H1 (cell line): ENCODE measurements at regions not wholly inside any gene's neighbourhood (a gene's known extent, or its start where the extent isn't known, plus 50 kb on each side); places are given as distances from the start of the nearest gene placed in this dataset.

Source experiments
- CTCF ChIA-PET: fragments of 300-600 bp; sonication (Branson Sonifier 250); formaldehyde crosslinking; loops from one replicate; lab custom pipeline; 2021; ENCODE audit not compliant: partially characterized antibody; lab: Charles Lee
- POLR2A ChIA-PET: fragments of 300-600 bp; sonication (Branson Sonifier 250); formaldehyde crosslinking; loops from one replicate; lab custom pipeline; 2021; ENCODE audit warnings: inconsistent platforms; ENCODE audit not compliant: partially characterized antibody; lab: Charles Lee
- DNase-seq, 2 experiments: peaks; one replicate each; pipeline versions ENCODE4 v3.0.0 to v3.0.0-alpha.2; 2010 to 2022; ENCODE audit warnings: low spot score in 2 of 2, low read depth in 1 of 2, mixed read lengths in 1 of 2
- FAIRE-seq: peaks from 2 replicates; lab custom pipeline; 2011; peaks lifted over from hg19 to GRCh38; lab: Jason Lieb, UNC
- H2AFZ ChIP-seq: 2 replicates; pipeline ENCODE4 v1.8.1; 2012; ENCODE audit warnings: low read length, inconsistent platforms
- H2AK5ac ChIP-seq: 2 replicates; pipeline ENCODE4 v1.6.1; 2013; ENCODE audit warnings: low read depth, low read length
- H2BK120ac ChIP-seq: replicated peaks from 2 replicates; pipeline ENCODE3; 2013; ENCODE audit warnings: low read depth, low read length, inconsistent platforms
- H2BK12ac ChIP-seq: 2 replicates; pipeline ENCODE4 v1.6.1; 2013; ENCODE audit warnings: low read depth, low read length
- H2BK15ac ChIP-seq: 2 replicates; pipeline ENCODE4 v1.6.1; 2013; ENCODE audit warnings: low read length
- H2BK20ac ChIP-seq: 2 replicates; pipeline ENCODE4 v1.6.1; 2013; ENCODE audit warnings: low read length
- H2BK5ac ChIP-seq: 2 replicates; pipeline ENCODE4 v1.6.1; 2013; ENCODE audit warnings: low read depth, low read length
- H3K14ac ChIP-seq: 2 replicates; pipeline ENCODE4 v1.6.1; 2013; ENCODE audit warnings: inconsistent platforms; ENCODE audit not compliant: insufficient read length
- H3K18ac ChIP-seq: 2 replicates; pipeline ENCODE4 v1.6.1; 2013; ENCODE audit warnings: low read length; ENCODE audit errors: extremely low read depth
- H3K23ac ChIP-seq: 2 replicates; pipeline ENCODE4 v1.6.1; 2013; ENCODE audit warnings: inconsistent platforms; ENCODE audit not compliant: insufficient read length
- H3K23me2 ChIP-seq: 2 replicates; pipeline ENCODE4 v1.6.1; 2013; ENCODE audit warnings: low read depth, low read length
- H3K27ac ChIP-seq: 2 replicates; pipeline ENCODE4 v1.6.1; 2011; ENCODE audit warnings: low read depth, low read length, inconsistent platforms
- H3K27me3 ChIP-seq, 4 experiments: replicated peaks in 1 of 4; 1 replicate in 1 of 4; 2 replicates in 3 of 4; pipeline versions ENCODE4 v1.6.1 to v1.8.1; 2011 to 2013; ENCODE audit warnings: low read length in 3 of 4, mild to moderate bottlenecking in 3 of 4, inconsistent platforms in 2 of 4, mixed read lengths in 2 of 4, moderate library complexity in 1 of 4; ENCODE audit not compliant: control insufficient read depth in 3 of 4, insufficient read depth in 3 of 4; ENCODE audit errors: extremely low read depth in 1 of 4
- H3K36me3 ChIP-seq, 4 experiments: 2 replicates each; pipeline versions ENCODE4 v1.6.1 to v1.8.1; 2011 to 2013; ENCODE audit warnings: mild to moderate bottlenecking in 4 of 4, low read length in 3 of 4, moderate library complexity in 2 of 4, control low read depth in 1 of 4, inconsistent platforms in 1 of 4; ENCODE audit not compliant: insufficient read depth in 4 of 4, control insufficient read depth in 2 of 4
- H3K4ac ChIP-seq: replicated peaks from 2 replicates; pipeline ENCODE3; 2013; ENCODE audit warnings: low read length, low read depth, mixed read lengths, inconsistent platforms; ENCODE audit not compliant: insufficient read length
- H3K4me1 ChIP-seq, 4 experiments: replicated peaks in 1 of 4; 1 replicate in 1 of 4; 2 replicates in 3 of 4; pipeline versions ENCODE4 v1.6.1 to v1.8.1; 2011 to 2013; ENCODE audit warnings: low read length in 3 of 4, inconsistent platforms in 2 of 4, mixed read lengths in 1 of 4; ENCODE audit not compliant: insufficient read depth in 4 of 4, control insufficient read depth in 3 of 4
- H3K4me2 ChIP-seq, 2 experiments: 2 replicates each; pipeline versions ENCODE4 v1.6.1 to v1.8.1; 2011 to 2013; ENCODE audit warnings: low read depth in 2 of 2, low read length in 2 of 2, control low read depth in 1 of 2, inconsistent platforms in 1 of 2, mild to moderate bottlenecking in 1 of 2; ENCODE audit not compliant: insufficient read depth in 1 of 2
- H3K4me3 ChIP-seq, 4 experiments: fragments of 200-600, 300-600 bp in 1 of 4; sonication (generic), shearing (Covaris generic), sonication (Bioruptor Twin) in 1 of 4; 2 replicates each; pipeline versions ENCODE4 v1.5.1 to v1.8.1; 2011 to 2016; ENCODE audit warnings: low read length in 4 of 4, low read depth in 3 of 4, control low read depth in 2 of 4, inconsistent platforms in 2 of 4, mild to moderate bottlenecking in 2 of 4, mixed read lengths in 1 of 4, moderate library complexity in 1 of 4; ENCODE audit not compliant: insufficient read depth in 2 of 4; ENCODE audit errors: extremely low read depth in 1 of 4
- H3K56ac ChIP-seq: replicated peaks from 2 replicates; pipeline ENCODE3; 2013; ENCODE audit warnings: low read depth, mild to moderate bottlenecking, mixed read lengths, low read length, inconsistent platforms; ENCODE audit not compliant: insufficient read length
- H3K79me1 ChIP-seq: 2 replicates; pipeline ENCODE4 v1.6.1; 2013; ENCODE audit warnings: low read depth, low read length, control low read depth
- H3K79me2 ChIP-seq, 2 experiments: 2 replicates each; pipeline versions ENCODE4 v1.6.1 to v1.8.1; 2012 to 2013; ENCODE audit warnings: low read length in 2 of 2, mild to moderate bottlenecking in 2 of 2, inconsistent platforms in 1 of 2; ENCODE audit not compliant: insufficient read depth in 2 of 2, control insufficient read depth in 1 of 2
- H3K9ac ChIP-seq, 4 experiments: replicated peaks in 1 of 4; 1 replicate in 1 of 4; 2 replicates in 3 of 4; pipeline versions ENCODE4 v1.6.1 to v1.8.1; 2011 to 2013; ENCODE audit warnings: low read depth in 3 of 4, low read length in 3 of 4, control low read depth in 2 of 4, mild to moderate bottlenecking in 2 of 4, moderate library complexity in 2 of 4, inconsistent platforms in 1 of 4; ENCODE audit errors: extremely low read depth in 1 of 4
- H3K9me3 ChIP-seq, 2 experiments: 2 replicates each; pipeline versions ENCODE4 v1.6.1 to v1.8.1; 2012 to 2013; ENCODE audit warnings: mild to moderate bottlenecking in 2 of 2, moderate library complexity in 2 of 2, control low read depth in 1 of 2, inconsistent platforms in 1 of 2, low read depth in 1 of 2, low read length in 1 of 2, mixed read lengths in 1 of 2; ENCODE audit not compliant: insufficient read depth in 2 of 2
- H4K20me1 ChIP-seq, 2 experiments: replicated peaks in 1 of 2; 2 replicates each; pipeline versions ENCODE3 to v1.8.1; 2011 to 2013; ENCODE audit warnings: inconsistent platforms in 2 of 2, low read length in 2 of 2, mild to moderate bottlenecking in 1 of 2; ENCODE audit not compliant: insufficient read depth in 2 of 2, control insufficient read depth in 1 of 2
- H4K5ac ChIP-seq: 2 replicates; pipeline ENCODE4 v1.6.1; 2013; ENCODE audit warnings: low read length, low read depth, mixed read lengths, inconsistent platforms; ENCODE audit not compliant: insufficient read length
- H4K8ac ChIP-seq: 2 replicates; pipeline ENCODE4 v1.8.0; 2013; ENCODE audit warnings: mild to moderate bottlenecking, moderate library complexity, low read length, inconsistent platforms; ENCODE audit not compliant: insufficient read depth; ENCODE audit errors: extremely low read depth
- H4K91ac ChIP-seq: replicated peaks from 2 replicates; pipeline ENCODE3; 2013; ENCODE audit warnings: low read length, mixed read lengths, inconsistent platforms; ENCODE audit not compliant: insufficient read length
- ATF2 ChIP-seq: IDR thresholded peaks from 2 replicates; pipeline ENCODE4 v1.6.1; 2012; ENCODE audit warnings: low read length, inconsistent platforms
- BRCA1 ChIP-seq: IDR thresholded peaks from 2 replicates; pipeline ENCODE4 v1.6.1; 2012; ENCODE audit warnings: low read depth, low read length, improper control_type of control experiment
- CBX5 ChIP-seq: fragments of 300-800, 300-1000 bp; sonication (generic); IDR thresholded peaks from 2 replicates; pipeline ENCODE4 v1.7.1; 2016; ENCODE audit warnings: antibody characterized with exemption, low read length, low read depth
- GABPA ChIP-seq: IDR thresholded peaks from 2 replicates; pipeline ENCODE4 v1.6.1; 2011; ENCODE audit warnings: mild to moderate bottlenecking, low read length, moderate library complexity, borderline replicate concordance; ENCODE audit not compliant: insufficient read depth
- JUND ChIP-seq: IDR thresholded peaks from 2 replicates; pipeline ENCODE4 v1.6.1; 2011; ENCODE audit warnings: mild to moderate bottlenecking, improper control_type of control experiment, low read length
- NRF1 ChIP-seq: IDR thresholded peaks from 2 replicates; pipeline ENCODE4 v1.6.1; 2011; ENCODE audit warnings: mild to moderate bottlenecking, low read depth, low read length, improper control_type of control experiment
- POU5F1 ChIP-seq: IDR thresholded peaks from 2 replicates; pipeline ENCODE4 v1.6.1; 2011; ENCODE audit warnings: low read depth, mild to moderate bottlenecking, low read length, moderate library complexity
- RBBP5 ChIP-seq: IDR thresholded peaks from 2 replicates; pipeline ENCODE4 v1.7.1; 2012; ENCODE audit warnings: low read depth, mild to moderate bottlenecking, inconsistent platforms, low read length, moderate library complexity, borderline replicate concordance
- SUZ12 ChIP-seq: fragments of 200-600 bp; sonication (generic); IDR thresholded peaks from 2 replicates; pipeline ENCODE4 v1.6.1; 2012; ENCODE audit warnings: mild to moderate bottlenecking, inconsistent platforms, low read length, moderate library complexity, mixed read lengths
- TBP ChIP-seq: IDR thresholded peaks from 2 replicates; pipeline ENCODE4 v1.6.1; 2011; ENCODE audit warnings: low read depth, low read length, improper control_type of control experiment
- TCF12 ChIP-seq: IDR thresholded peaks from 2 replicates; pipeline ENCODE4 v1.6.1; 2011; ENCODE audit warnings: low read depth, mild to moderate bottlenecking, low read length
- ZNF274 ChIP-seq: IDR thresholded peaks from 2 replicates; pipeline ENCODE4 v1.7.0; 2012; ENCODE audit warnings: low read length, borderline replicate concordance; ENCODE audit errors: extremely low read depth
- WGBS, 2 experiments: shearing (Covaris generic) in 1 of 2; methylation state at CpG; one replicate each; pipeline versions ENCODE4 v1.1.6 to v1.1.7; 2013 to 2015; ENCODE audit warnings: low lambda C conversion rate in 2 of 2, mixed read lengths in 2 of 2, inconsistent platforms in 1 of 2, low coverage in 1 of 2, missing lambda C conversion rate in 1 of 2; ENCODE audit not compliant: insufficient replicate concordance in 2 of 2, insufficient coverage in 1 of 2, insufficient read length in 1 of 2; ENCODE audit errors: extremely low coverage in 1 of 2, missing lambda C conversion rate in 1 of 2; 5-methylcytosine and 5-hydroxymethylcytosine counted together

- TF ChIP-seq ZNF274 = no peak
- no peak for TF ChIP-seq POU5F1
- no peak for TF ChIP-seq BRCA1
- TF ChIP-seq ATF2 = no peak
- TF ChIP-seq GABPA = no peak
- no peak for TF ChIP-seq SUZ12
- TF ChIP-seq RBBP5 = no peak
- TF ChIP-seq JUND = no peak
- no peak for TF ChIP-seq TCF12
- TF ChIP-seq TBP = no peak
- TF ChIP-seq CBX5 = no peak
- TF ChIP-seq NRF1 = no peak
- FAIRE-seq (no peak), DNase-seq (no peak)
- ChIA-PET POLR2A (no interaction called here), CTCF (no interaction called here)
- H3K4me2 ChIP-seq = no peak overlapping the region
- H2BK5ac ChIP-seq = no peak overlapping the region
- H3K4ac ChIP-seq = no peak overlapping the region
- no peaks in the 10 kb centered on the region for H4K20me1 ChIP-seq
- H3K23ac ChIP-seq = no peak overlapping the region
- no peak overlapping the region for H3K9ac ChIP-seq
- no peak overlapping the region for H2AFZ ChIP-seq
- no peaks in the 10 kb centered on the region for H3K79me2 ChIP-seq
- no peaks in the 10 kb centered on the region; the same call in 1 of the 2 replicates for H3K23me2 ChIP-seq
- H3K27me3 ChIP-seq = no peaks in the 10 kb centered on the region
- H2BK120ac ChIP-seq = no peak overlapping the region
- no peak overlapping the region for H3K27ac ChIP-seq
- H2BK15ac ChIP-seq = no peak overlapping the region
- no peak overlapping the region for H3K14ac ChIP-seq
- H3K18ac ChIP-seq = no peak overlapping the region
- H4K5ac ChIP-seq = no peak overlapping the region
- no peaks in the 10 kb centered on the region for H3K36me3 ChIP-seq
- no peak overlapping the region for H4K8ac ChIP-seq
- no peak overlapping the region for H2BK12ac ChIP-seq
- WGBS, 2 experiments = 97% methylated on average over 3 of the region's 3 CpGs; no CpG with 5 or more reads in 1 of the 2 experiments
- H3K56ac ChIP-seq = no peak overlapping the region
- no peaks in the 10 kb centered on the region for H3K79me1 ChIP-seq
- H2BK20ac ChIP-seq = no peak overlapping the region
- H4K91ac ChIP-seq = no peak overlapping the region
- H3K4me3 ChIP-seq = no peak overlapping the region
- no peaks in the 10 kb centered on the region for H3K9me3 ChIP-seq
- peaks cover 0 to 13% (median 3%) of the 10 kb centered on the region in 4 experiments; a peak in 2 of 7 replicates for H3K4me1 ChIP-seq
- H2AK5ac ChIP-seq = no peak overlapping the region
Observed at GRCh38 chr5:105689596-105689995, 1981.1 kb downstream of the EFNA5 start.
